ENCODE measurements at regions not wholly inside any gene's neighbourhood (a gene's known extent, or its start where the extent isn't known, plus 50 kb on each side); places are given as distances from the start of the nearest gene placed in this dataset.

- no peak for DNase-seq (ENCODE audit: low spot score)
- Histone ChIP-seq H2AFZ (ENCODE audit: low read length) (no peak overlapping the region), H3K4me3 (ENCODE audit: low read length in 2 of 2) (no peak overlapping the region), H4K8ac (ENCODE audit: low read depth, low read length) (no peak overlapping the region), H3K4me2 (ENCODE audit: insufficient read depth, low read length, poor library complexity, severe bottlenecking) (no peak overlapping the region), H3K79me1 (ENCODE audit: low read depth, low read length) (no peaks in the 10 kb centered on the region), H3K27me3 (ENCODE audit: control insufficient read depth in 3 of 3, insufficient read depth in 3 of 3, low read depth in 1 of 3, low read length in 3 of 3) (no peaks in the 10 kb centered on the region), H3K27ac (replicated peaks; ENCODE audit: low read length) (no peak overlapping the region), H2BK120ac (ENCODE audit: low read depth, low read length) (no peak overlapping the region), H3K9ac (ENCODE audit: low read depth, low read length, poor library complexity) (no peak overlapping the region), H3K4ac (ENCODE audit: low read length) (no peak overlapping the region), H3K36me3 (replicated peaks in 1 of 2; ENCODE audit: control insufficient read depth in 2 of 2, insufficient read depth in 2 of 2, low read length in 2 of 2) (no peaks in the 10 kb centered on the region), H4K91ac (ENCODE audit: low read depth, low read length, poor library complexity) (no peak overlapping the region), H2AK5ac (ENCODE audit: low read depth, low read length) (no peak overlapping the region), H3K18ac (ENCODE audit: low read length) (no peak overlapping the region), H3K4me1 (ENCODE audit: control insufficient read depth in 2 of 2, insufficient read depth in 1 of 2, low read depth in 1 of 2, low read length in 2 of 2) (no peaks in the 10 kb centered on the region), H2BK5ac (ENCODE audit: low read length) (no peak overlapping the region), H2BK15ac (ENCODE audit: low read length) (no peak overlapping the region), H2BK12ac (ENCODE audit: low read length) (no peak overlapping the region), H3K23ac (ENCODE audit: low read depth, low read length, poor library complexity) (no peak overlapping the region), H3K9me3 (replicated peaks in 1 of 2; ENCODE audit: control insufficient read depth in 2 of 2, insufficient read depth in 1 of 2, low read depth in 1 of 2, low read length in 2 of 2) (peaks cover 0 to 6% of the 10 kb centered on the region in 2 donors), H3K14ac (ENCODE audit: low read length) (no peak overlapping the region)
- WGBS, 2 donors (ENCODE audit: extremely low coverage in 2 of 2, insufficient read length in 2 of 2, insufficient replicate concordance in 1 of 2): no CpG with 5 or more reads among the region's 19 CpGs
These were observed 125.1 kb upstream of the KCTD7 start for GRCh38 chr7:66503551-66504031.

- no peak overlapping the region for H4K8ac ChIP-seq (ENCODE audit: low read depth, low read length)
- H3K27ac ChIP-seq (replicated peaks; ENCODE audit: low read length): no peak overlapping the region
- H4K91ac ChIP-seq (ENCODE audit: low read depth, low read length, poor library complexity): no peak overlapping the region
- H3K18ac ChIP-seq (ENCODE audit: low read length): no peak overlapping the region
- H3K4me1 ChIP-seq (ENCODE audit: control insufficient read depth in 2 of 2, insufficient read depth in 1 of 2, low read depth in 1 of 2, low read length in 2 of 2): no peaks in the 10 kb centered on the region
- no peaks in the 10 kb centered on the region for H3K79me1 ChIP-seq (ENCODE audit: low read depth, low read length)
- no CpG with 5 or more reads among the region's 10 CpGs for WGBS, 2 donors (ENCODE audit: extremely low coverage in 2 of 2, insufficient read length in 2 of 2, insufficient replicate concordance in 1 of 2)
- H3K23ac ChIP-seq (ENCODE audit: low read depth, low read length, poor library complexity): no peak overlapping the region
- H3K4me2 ChIP-seq (ENCODE audit: insufficient read depth, low read length, poor library complexity, severe bottlenecking): no peak overlapping the region
- H3K9ac ChIP-seq (ENCODE audit: low read depth, low read length, poor library complexity): no peak overlapping the region
- no peak overlapping the region for H3K4ac ChIP-seq (ENCODE audit: low read length)
- no peaks in the 10 kb centered on the region for H3K27me3 ChIP-seq (ENCODE audit: control insufficient read depth in 3 of 3, insufficient read depth in 3 of 3, low read depth in 1 of 3, low read length in 3 of 3)
- DNase-seq (ENCODE audit: low spot score): no peak
- H3K4me3 ChIP-seq (ENCODE audit: low read length in 2 of 2): no peak overlapping the region
- H3K36me3 ChIP-seq (replicated peaks in 1 of 2; ENCODE audit: control insufficient read depth in 2 of 2, insufficient read depth in 2 of 2, low read length in 2 of 2): no peaks in the 10 kb centered on the region
- no peak overlapping the region for H3K14ac ChIP-seq (ENCODE audit: low read length)
- no peak overlapping the region for H2BK120ac ChIP-seq (ENCODE audit: low read depth, low read length)
- H2AK5ac ChIP-seq (ENCODE audit: low read depth, low read length): no peak overlapping the region
- H3K9me3 ChIP-seq (replicated peaks in 1 of 2; ENCODE audit: control insufficient read depth in 2 of 2, insufficient read depth in 1 of 2, low read depth in 1 of 2, low read length in 2 of 2): peaks cover 0 to 6% of the 10 kb centered on the region in 2 donors
- H2BK15ac ChIP-seq (ENCODE audit: low read length): no peak overlapping the region
- H2BK5ac ChIP-seq (ENCODE audit: low read length): no peak overlapping the region
- no peak overlapping the region for H2AFZ ChIP-seq (ENCODE audit: low read length)
- H2BK12ac ChIP-seq (ENCODE audit: low read length): no peak overlapping the region
These were observed 124.5 kb upstream of the KCTD7 start for GRCh38 chr7:66504131-66504530.

- H2BK120ac ChIP-seq (ENCODE audit: low read depth, low read length): no peak overlapping the region
- no peaks in the 10 kb centered on the region for H3K27me3 ChIP-seq (ENCODE audit: control insufficient read depth in 3 of 3, insufficient read depth in 3 of 3, low read depth in 1 of 3, low read length in 3 of 3)
- H2BK15ac ChIP-seq (ENCODE audit: low read length): no peak overlapping the region
- H3K23ac ChIP-seq (ENCODE audit: low read depth, low read length, poor library complexity): peak overlapping the region; percentile 31
- H3K14ac ChIP-seq (ENCODE audit: low read length): no peak overlapping the region
- no peak overlapping the region for H2AFZ ChIP-seq (ENCODE audit: low read length)
- H4K91ac ChIP-seq (ENCODE audit: low read depth, low read length, poor library complexity): no peak overlapping the region
- H3K36me3 ChIP-seq (replicated peaks in 1 of 2; ENCODE audit: control insufficient read depth in 2 of 2, insufficient read depth in 2 of 2, low read length in 2 of 2): no peaks in the 10 kb centered on the region
- DNase-seq (ENCODE audit: low spot score): no peak
- H3K9ac ChIP-seq (ENCODE audit: low read depth, low read length, poor library complexity): no peak overlapping the region
- H3K9me3 ChIP-seq (replicated peaks in 1 of 2; ENCODE audit: control insufficient read depth in 2 of 2, insufficient read depth in 1 of 2, low read depth in 1 of 2, low read length in 2 of 2): peaks cover 0 to 6% of the 10 kb centered on the region in 2 donors
- H2BK12ac ChIP-seq (ENCODE audit: low read length): peak overlapping the region; percentile 41
- H3K4ac ChIP-seq (ENCODE audit: low read length): no peak overlapping the region
- H3K4me2 ChIP-seq (ENCODE audit: insufficient read depth, low read length, poor library complexity, severe bottlenecking): no peak overlapping the region
- H4K8ac ChIP-seq (ENCODE audit: low read depth, low read length): no peak overlapping the region
- no CpG with 5 or more reads among the region's 30 CpGs for WGBS, 2 donors (ENCODE audit: extremely low coverage in 2 of 2, insufficient read length in 2 of 2, insufficient replicate concordance in 1 of 2)
- H3K79me1 ChIP-seq (ENCODE audit: low read depth, low read length): no peaks in the 10 kb centered on the region
- H3K4me1 ChIP-seq (ENCODE audit: control insufficient read depth in 2 of 2, insufficient read depth in 1 of 2, low read depth in 1 of 2, low read length in 2 of 2): no peaks in the 10 kb centered on the region
- peak overlapping the region; percentile 8 for H3K18ac ChIP-seq (ENCODE audit: low read length)
- no peak overlapping the region for H2AK5ac ChIP-seq (ENCODE audit: low read depth, low read length)
- peak overlapping the region; percentile 39 for H2BK5ac ChIP-seq (ENCODE audit: low read length)
- no peak overlapping the region for H3K27ac ChIP-seq (replicated peaks; ENCODE audit: low read length)
- no peak overlapping the region for H3K4me3 ChIP-seq (ENCODE audit: low read length in 2 of 2)
These were observed 123.7 kb upstream of the KCTD7 start for GRCh38 chr7:66505009-66505408.

GRCh38 chr7:66505531-66506451, 122.9 kb upstream of the KCTD7 start:
- Histone ChIP-seq H3K9me3 (replicated peaks in 1 of 2; ENCODE audit: control insufficient read depth in 2 of 2, insufficient read depth in 1 of 2, low read depth in 1 of 2, low read length in 2 of 2) (peaks cover 0 to 6% of the 10 kb centered on the region in 2 donors), H4K91ac (ENCODE audit: low read depth, low read length, poor library complexity) (peak overlapping the region; percentile 72), H3K4me3 (ENCODE audit: low read length in 2 of 2) (no peak overlapping the region), H2BK15ac (ENCODE audit: low read length) (no peak overlapping the region), H2BK120ac (ENCODE audit: low read depth, low read length) (no peak overlapping the region), H3K79me1 (ENCODE audit: low read depth, low read length) (no peaks in the 10 kb centered on the region), H2BK12ac (ENCODE audit: low read length) (peak overlapping the region; percentile 41), H2AK5ac (ENCODE audit: low read depth, low read length) (peak overlapping the region; percentile 18), H3K9ac (ENCODE audit: low read depth, low read length, poor library complexity) (peak overlapping the region; percentile 44), H2AFZ (ENCODE audit: low read length) (no peak overlapping the region), H3K23ac (ENCODE audit: low read depth, low read length, poor library complexity) (peak overlapping the region; percentile 65), H3K4ac (ENCODE audit: low read length) (no peak overlapping the region), H3K18ac (ENCODE audit: low read length) (peak overlapping the region; percentile 19), H3K4me2 (ENCODE audit: insufficient read depth, low read length, poor library complexity, severe bottlenecking) (no peak overlapping the region), H4K8ac (ENCODE audit: low read depth, low read length) (no peak overlapping the region), H3K27ac (replicated peaks; ENCODE audit: low read length) (no peak overlapping the region), H3K36me3 (replicated peaks in 1 of 2; ENCODE audit: control insufficient read depth in 2 of 2, insufficient read depth in 2 of 2, low read length in 2 of 2) (no peaks in the 10 kb centered on the region), H2BK5ac (ENCODE audit: low read length) (peak overlapping the region; percentile 39), H3K27me3 (ENCODE audit: control insufficient read depth in 3 of 3, insufficient read depth in 3 of 3, low read depth in 1 of 3, low read length in 3 of 3) (no peaks in the 10 kb centered on the region), H3K14ac (ENCODE audit: low read length) (no peak overlapping the region), H3K4me1 (ENCODE audit: control insufficient read depth in 2 of 2, insufficient read depth in 1 of 2, low read depth in 1 of 2, low read length in 2 of 2) (no peaks in the 10 kb centered on the region)
- no peak for DNase-seq (ENCODE audit: low spot score)
- no CpG with 5 or more reads among the region's 86 CpGs for WGBS, 2 donors (ENCODE audit: extremely low coverage in 2 of 2, insufficient read length in 2 of 2, insufficient replicate concordance in 1 of 2)
